ENCODE measurements at regions not wholly inside any gene's neighbourhood (a gene's known extent, or its start where the extent isn't known, plus 50 kb on each side); places are given as distances from the start of the nearest gene placed in this dataset.

DNA sequence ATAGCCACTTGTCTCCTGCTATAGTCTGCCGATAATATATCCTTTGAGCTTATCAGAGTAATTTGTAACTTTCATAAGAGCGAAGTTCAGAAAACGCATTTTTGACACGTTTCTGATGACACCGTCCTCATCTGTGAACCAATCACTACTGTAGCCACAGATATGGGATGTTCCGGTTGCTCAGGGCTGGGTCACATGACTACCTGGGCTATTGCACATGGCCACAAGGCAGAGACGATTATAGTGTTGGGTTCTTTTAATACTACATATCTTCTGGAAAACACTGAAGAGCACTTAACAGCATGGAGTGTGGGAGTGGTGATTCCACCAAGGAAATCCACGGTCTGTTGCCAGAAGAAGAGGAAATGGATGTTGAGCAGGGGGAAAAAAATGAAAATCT, 115.0 kb upstream of the ADRA1B start:
- no TSS peak for BruUV-seq (replicated peaks)
- Histone ChIP-seq H3K27ac (ENCODE audit: insufficient read depth, low read depth, low read length) (no peak overlapping the region), H3K9me1 (replicated peaks; ENCODE audit: control insufficient read depth, extremely low read depth, insufficient read depth, low read length) (no peaks in the 10 kb centered on the region), H3K9ac (replicated peaks; ENCODE audit: extremely low read depth, insufficient read depth, low read length) (no peak overlapping the region), H4K20me1 (replicated peaks; ENCODE audit: control insufficient read depth, extremely low read depth, insufficient read depth, low read length) (no peaks in the 10 kb centered on the region), H2AFZ (ENCODE audit: low read depth, low read length) (no peak overlapping the region), H3K4me1 (ENCODE audit: control insufficient read depth, extremely low read depth, insufficient read depth, low read length) (no peaks in the 10 kb centered on the region), H3K9me3 (replicated peaks; ENCODE audit: control insufficient read depth, insufficient read depth, low read length) (no peaks in the 10 kb centered on the region), H3K79me2 (ENCODE audit: control insufficient read depth, insufficient read depth, low read length) (no peaks in the 10 kb centered on the region), H3K36me3 (ENCODE audit: control insufficient read depth in 2 of 2, extremely low read depth in 1 of 2, insufficient read depth in 2 of 2, low read length in 2 of 2) (no peaks in the 10 kb centered on the region), H3K4me2 (ENCODE audit: insufficient read depth, low read length) (no peak overlapping the region), H3K4me3 (replicated peaks in 1 of 3; ENCODE audit: insufficient read depth in 1 of 3, low read depth in 1 of 3, low read length in 3 of 3) (no peak overlapping the region), H3K27me3 (ENCODE audit: control insufficient read depth in 2 of 2, insufficient read depth in 2 of 2, low read length in 2 of 2) (no peaks in the 10 kb centered on the region)
- ChIA-PET CTCF (no interaction called here), POLR2A (no interaction called here)
- TF ChIP-seq POLR2AphosphoS5 (IDR thresholded peaks at IDR 0.05; ENCODE audit: insufficient read depth, low read depth, low read length) = no peak
- no peak for TF ChIP-seq EZH2 (IDR thresholded peaks at IDR 0.05; ENCODE audit: borderline replicate concordance, low read depth, low read length, severe bottlenecking)
- no peak for TF ChIP-seq MYC (IDR thresholded peaks at IDR 0.05; ENCODE audit: low read depth, low read length)
- TF ChIP-seq, protein P1, sequence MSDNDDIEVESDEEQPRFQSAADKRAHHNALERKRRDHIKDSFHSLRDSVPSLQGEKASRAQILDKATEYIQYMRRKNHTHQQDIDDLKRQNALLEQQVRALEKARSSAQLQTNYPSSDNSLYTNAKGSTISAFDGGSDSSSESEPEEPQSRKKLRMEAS (IDR thresholded peaks at IDR 0.05; ENCODE audit: insufficient read depth, insufficient read length) = no peak
- TF ChIP-seq FOS (IDR thresholded peaks at IDR 0.05; ENCODE audit: borderline replicate concordance, insufficient read depth, low read length) = no peak
- TF ChIP-seq GATA2 (IDR thresholded peaks at IDR 0.05; ENCODE audit: insufficient read depth, insufficient read length, low read depth, low read length) = no peak
- TF ChIP-seq POLR2A (IDR thresholded peaks at IDR 0.05; ENCODE audit: low read depth, low read length) = no peak
- no peak for TF ChIP-seq JUN (IDR thresholded peaks at IDR 0.05; ENCODE audit: borderline replicate concordance, insufficient read depth, insufficient read length, low read depth)
- TF ChIP-seq, protein P2, sequence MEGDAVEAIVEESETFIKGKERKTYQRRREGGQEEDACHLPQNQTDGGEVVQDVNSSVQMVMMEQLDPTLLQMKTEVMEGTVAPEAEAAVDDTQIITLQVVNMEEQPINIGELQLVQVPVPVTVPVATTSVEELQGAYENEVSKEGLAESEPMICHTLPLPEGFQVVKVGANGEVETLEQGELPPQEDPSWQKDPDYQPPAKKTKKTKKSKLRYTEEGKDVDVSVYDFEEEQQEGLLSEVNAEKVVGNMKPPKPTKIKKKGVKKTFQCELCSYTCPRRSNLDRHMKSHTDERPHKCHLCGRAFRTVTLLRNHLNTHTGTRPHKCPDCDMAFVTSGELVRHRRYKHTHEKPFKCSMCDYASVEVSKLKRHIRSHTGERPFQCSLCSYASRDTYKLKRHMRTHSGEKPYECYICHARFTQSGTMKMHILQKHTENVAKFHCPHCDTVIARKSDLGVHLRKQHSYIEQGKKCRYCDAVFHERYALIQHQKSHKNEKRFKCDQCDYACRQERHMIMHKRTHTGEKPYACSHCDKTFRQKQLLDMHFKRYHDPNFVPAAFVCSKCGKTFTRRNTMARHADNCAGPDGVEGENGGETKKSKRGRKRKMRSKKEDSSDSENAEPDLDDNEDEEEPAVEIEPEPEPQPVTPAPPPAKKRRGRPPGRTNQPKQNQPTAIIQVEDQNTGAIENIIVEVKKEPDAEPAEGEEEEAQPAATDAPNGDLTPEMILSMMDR (IDR thresholded peaks at IDR 0.05; ENCODE audit: extremely low read depth in 1 of 2, insufficient read depth in 1 of 2, low read depth in 1 of 2, low read length in 2 of 2) = no peak
- DNase-seq (ENCODE audit: low read depth, low spot score) (no peak), FAIRE-seq (no peak)
- dilution Hi-C loops (cut with MboI; ENCODE audit: extremely low pct_ligation_motif_present, low sequenced_read_pairs) = no loop called here
- intact Hi-C loops (cut with micrococcal nuclease) = no loop called here
